Stimulated activated CD4-positive, alpha-beta T cell treated with anti-CD3 and anti-CD28 coated beads, Interleukin-2, amount 100 ng/mL, for 48 hours (primary cell): ENCODE measurements at regions not wholly inside any gene's neighbourhood (a gene's known extent, or its start where the extent isn't known, plus 50 kb on each side); places are given as distances from the start of the nearest gene placed in this dataset.

Experiments
- DNase-seq, 2 donors: peaks; one replicate each; pipeline ENCODE4 v3.0.0-alpha.2; 2020

GRCh38 chr7:32262315-32262714, 192.1 kb upstream of the PDE1C start:
- DNase-seq: no peak

- no peak for DNase-seq
These were observed 189.9 kb upstream of the PDE1C start for GRCh38 chr7:32259931-32260596.

GRCh38 chr7:32258265-32258664, 188.1 kb upstream of the PDE1C start:
- no peak for DNase-seq

- no peak for DNase-seq
These were observed 187.4 kb upstream of the PDE1C start for GRCh38 chr7:32257621-32258020.

GRCh38 chr7:32256811-32257210, 186.6 kb upstream of the PDE1C start:
- no peak for DNase-seq

GRCh38 chr7:32256376-32256775, 186.2 kb upstream of the PDE1C start:
- no peak for DNase-seq

GRCh38 chr7:32255036-32255435, 184.8 kb upstream of the PDE1C start:
- DNase-seq: no peak

GRCh38 chr7:32253299-32253698, 183.1 kb upstream of the PDE1C start:
- no peak for DNase-seq

GRCh38 chr7:32251659-32252058, 181.5 kb upstream of the PDE1C start:
- DNase-seq: no peak

- no peak for DNase-seq
These were observed 180.5 kb upstream of the PDE1C start for GRCh38 chr7:32250471-32251260.

GRCh38 chr7:32250003-32250402, 179.8 kb upstream of the PDE1C start:
- no peak for DNase-seq

- DNase-seq: no peak
These were observed 178.3 kb upstream of the PDE1C start for GRCh38 chr7:32248522-32248921.

- DNase-seq: no peak
These were observed 174.7 kb upstream of the PDE1C start for GRCh38 chr7:32244806-32245345.

GRCh38 chr7:32243687-32244290, 173.6 kb upstream of the PDE1C start:
- no peak for DNase-seq

- no peak for DNase-seq
These were observed 172.2 kb upstream of the PDE1C start for GRCh38 chr7:32242436-32242835.

- no peak for DNase-seq
These were observed 171.4 kb upstream of the PDE1C start for GRCh38 chr7:32241636-32242035.

- DNase-seq: no peak
These were observed 169.6 kb upstream of the PDE1C start for GRCh38 chr7:32239764-32240163.

GRCh38 chr7:32228601-32229000, 158.4 kb upstream of the PDE1C start:
- no peak for DNase-seq

- DNase-seq: no peak
These were observed 157.5 kb upstream of the PDE1C start for GRCh38 chr7:32227746-32228145.

- no peak for DNase-seq
These were observed 154.1 kb upstream of the PDE1C start for GRCh38 chr7:32224276-32224675.

GRCh38 chr7:32223721-32224120, 153.5 kb upstream of the PDE1C start:
- no peak for DNase-seq

GRCh38 chr7:32223071-32223650, 153.0 kb upstream of the PDE1C start:
- no peak for DNase-seq

GRCh38 chr7:32222251-32222900, 152.2 kb upstream of the PDE1C start:
- DNase-seq: no peak
